Stimulated activated naive CD8-positive, alpha-beta T cell treated with anti-CD3 and anti-CD28 coated beads, Interleukin-15, Interleukin-2, amounts not matched to agents 100 ng/mL and 50 ng/mL, for 24 hours (primary cell): ENCODE measurements at regions not wholly inside any gene's neighbourhood (a gene's known extent, or its start where the extent isn't known, plus 50 kb on each side); places are given as distances from the start of the nearest gene placed in this dataset.
"Not testable (repeated sequence)": the region's sequence is repeated elsewhere in the genome, so short reads cannot be mapped to it uniquely, and the experiment has no call there.

Source experiments
- H3K27ac Mint-ChIP-seq: one replicate; pipeline ENCODE4 v1.8.0; 2021; ENCODE audit warnings: mild to moderate bottlenecking, mixed read lengths
- H3K27me3 Mint-ChIP-seq: one replicate; pipeline ENCODE4 v1.8.0; 2021; ENCODE audit warnings: mixed read lengths
- H3K36me3 Mint-ChIP-seq: one replicate; pipeline ENCODE4 v1.8.0; 2021; ENCODE audit warnings: low read depth, mixed read lengths
- H3K4me1 Mint-ChIP-seq: one replicate; pipeline ENCODE4 v1.8.0; 2021; ENCODE audit warnings: low read depth, mixed read lengths
- H3K4me3 Mint-ChIP-seq: one replicate; pipeline ENCODE4 v1.8.0; 2021; ENCODE audit warnings: mild to moderate bottlenecking, mixed read lengths
- H3K9me3 Mint-ChIP-seq: one replicate; pipeline ENCODE4 v1.8.0; 2021; ENCODE audit warnings: mixed read lengths

- H3K4me3 Mint-ChIP-seq: no peak overlapping the region
- peaks cover 22% of the 10 kb centered on the region for H3K9me3 Mint-ChIP-seq
- H3K4me1 Mint-ChIP-seq: peaks cover 31% of the 10 kb centered on the region
- H3K36me3 Mint-ChIP-seq: peaks cover 22% of the 10 kb centered on the region
- no peaks in the 10 kb centered on the region for H3K27me3 Mint-ChIP-seq
- H3K27ac Mint-ChIP-seq: peak overlapping the region; percentile 88
Observed at GRCh38 chr7:121501566-121501965, 105.5 kb upstream of the FAM3C start.

- no peak overlapping the region for H3K4me3 Mint-ChIP-seq
- H3K27me3 Mint-ChIP-seq: no peaks in the 10 kb centered on the region
- H3K27ac Mint-ChIP-seq: peak overlapping the region; percentile 88
- peaks cover 34% of the 10 kb centered on the region for H3K4me1 Mint-ChIP-seq
- H3K36me3 Mint-ChIP-seq: peaks cover 13% of the 10 kb centered on the region
- peaks cover 11% of the 10 kb centered on the region for H3K9me3 Mint-ChIP-seq
Observed at GRCh38 chr7:121500360-121501058, 104.4 kb upstream of the FAM3C start.

- Mint-ChIP-seq H3K27me3 (no peaks in the 10 kb centered on the region), H3K4me3 (no peak overlapping the region), H3K4me1 (peaks cover 36% of the 10 kb centered on the region), H3K27ac (peak overlapping the region; percentile 88), H3K36me3 (peaks cover 8% of the 10 kb centered on the region), H3K9me3 (peaks cover 4% of the 10 kb centered on the region)
Observed at GRCh38 chr7:121499624-121500023, 103.5 kb upstream of the FAM3C start.

- peaks cover 4% of the 10 kb centered on the region for H3K36me3 Mint-ChIP-seq
- no peaks in the 10 kb centered on the region for H3K9me3 Mint-ChIP-seq
- H3K4me1 Mint-ChIP-seq: peaks cover 36% of the 10 kb centered on the region
- H3K27me3 Mint-ChIP-seq: no peaks in the 10 kb centered on the region
- no peak overlapping the region for H3K27ac Mint-ChIP-seq
- no peak overlapping the region for H3K4me3 Mint-ChIP-seq
Observed at GRCh38 chr7:121498816-121499215, 102.7 kb upstream of the FAM3C start.

- H3K27me3 Mint-ChIP-seq, H3K4me3 Mint-ChIP-seq, H3K9me3 Mint-ChIP-seq, H3K36me3 Mint-ChIP-seq, H3K27ac Mint-ChIP-seq: not testable (repeated sequence)
- peaks cover 36% of the 10 kb centered on the region for H3K4me1 Mint-ChIP-seq
Observed at GRCh38 chr7:121497545-121497944, 101.4 kb upstream of the FAM3C start.

GRCh38 chr7:121494516-121494915 is 98.4 kb upstream of the FAM3C start:
- no peak overlapping the region for H3K4me3 Mint-ChIP-seq
- H3K4me1 Mint-ChIP-seq: peaks cover 14% of the 10 kb centered on the region
- no peaks in the 10 kb centered on the region for H3K9me3 Mint-ChIP-seq
- H3K36me3 Mint-ChIP-seq: peaks cover 4% of the 10 kb centered on the region
- peaks cover 12% of the 10 kb centered on the region for H3K27me3 Mint-ChIP-seq
- H3K27ac Mint-ChIP-seq: no peak overlapping the region

DNA sequence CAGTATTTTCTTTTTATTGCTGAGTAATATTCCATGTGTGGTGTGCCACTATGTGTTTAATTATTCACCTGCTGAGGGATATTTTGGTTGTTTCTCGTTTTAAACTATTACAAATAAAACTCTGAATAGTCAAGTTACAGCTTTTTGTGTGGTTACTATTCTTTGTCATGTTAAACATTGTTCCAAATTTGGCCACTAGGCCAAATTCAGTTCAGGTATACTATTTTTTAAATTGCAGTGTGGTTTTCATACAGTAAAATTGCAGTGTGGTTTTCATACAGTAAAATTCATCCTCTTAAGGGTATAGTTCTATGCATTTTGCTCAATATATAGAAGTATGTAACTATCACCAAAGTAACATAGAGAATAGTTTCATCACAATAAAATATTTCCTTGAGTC is 97.4 kb upstream of the FAM3C start:
- Mint-ChIP-seq H3K4me1 (peaks cover 5% of the 10 kb centered on the region), H3K27me3 (peaks cover 12% of the 10 kb centered on the region), H3K36me3 (peaks cover 4% of the 10 kb centered on the region), H3K9me3 (no peaks in the 10 kb centered on the region), H3K27ac (no peak overlapping the region), H3K4me3 (no peak overlapping the region)

- Mint-ChIP-seq H3K27me3 (peaks cover 20% of the 10 kb centered on the region), H3K36me3 (no peaks in the 10 kb centered on the region), H3K9me3 (no peaks in the 10 kb centered on the region), H3K4me1 (peaks cover 5% of the 10 kb centered on the region), H3K4me3 (no peak overlapping the region), H3K27ac (no peak overlapping the region)
Observed at GRCh38 chr7:121490309-121490708, 94.2 kb upstream of the FAM3C start.

DNA sequence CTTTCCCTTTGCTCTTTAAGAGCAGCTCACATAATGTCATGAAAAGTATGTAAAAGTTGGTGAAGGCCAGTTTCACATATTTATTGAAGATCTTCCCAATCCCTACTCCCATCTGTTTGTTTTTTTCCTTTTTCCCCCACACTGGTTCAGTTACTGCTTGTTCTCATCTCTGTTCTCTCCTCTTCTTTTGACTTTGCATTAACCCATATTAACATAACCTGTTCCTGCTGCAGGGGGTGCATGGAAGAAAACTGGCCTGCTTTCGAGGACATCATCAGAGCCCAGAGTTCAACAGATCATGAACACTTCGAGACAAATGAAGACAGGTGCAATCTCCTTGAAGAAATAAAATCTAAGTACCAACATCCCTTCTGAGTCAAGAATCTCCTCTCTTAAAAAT is 93.3 kb upstream of the FAM3C start:
- H3K4me3 Mint-ChIP-seq: no peak overlapping the region
- H3K27me3 Mint-ChIP-seq: peaks cover 20% of the 10 kb centered on the region
- H3K36me3 Mint-ChIP-seq: no peaks in the 10 kb centered on the region
- H3K27ac Mint-ChIP-seq: no peak overlapping the region
- H3K9me3 Mint-ChIP-seq: no peaks in the 10 kb centered on the region
- H3K4me1 Mint-ChIP-seq: peaks cover 4% of the 10 kb centered on the region

- Mint-ChIP-seq H3K27ac (no peak overlapping the region), H3K9me3 (no peaks in the 10 kb centered on the region), H3K36me3 (no peaks in the 10 kb centered on the region), H3K27me3 (peaks cover 20% of the 10 kb centered on the region), H3K4me3 (no peak overlapping the region), H3K4me1 (peaks cover 4% of the 10 kb centered on the region)
Observed at GRCh38 chr7:121488111-121488650, 92.1 kb upstream of the FAM3C start.

DNA sequence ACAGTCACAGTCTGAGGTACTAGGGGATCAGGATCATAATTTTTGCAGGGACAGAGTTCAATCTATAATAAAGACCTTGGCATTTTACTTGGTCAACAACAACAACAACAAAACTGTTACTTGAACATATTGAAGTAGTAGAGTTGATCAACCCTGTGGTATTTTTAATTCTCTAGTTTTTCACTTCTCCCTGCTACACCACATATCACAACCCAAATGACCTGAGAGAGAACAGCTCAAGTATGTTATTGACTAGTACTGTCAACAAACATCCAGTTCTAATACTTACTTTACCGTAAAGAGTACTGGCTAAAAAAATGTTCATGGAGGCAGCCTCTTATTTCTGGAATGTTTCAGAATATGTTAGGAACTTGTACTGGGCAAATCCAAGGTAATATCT is 90.5 kb upstream of the FAM3C start:
- Mint-ChIP-seq H3K36me3 (no peaks in the 10 kb centered on the region), H3K9me3 (no peaks in the 10 kb centered on the region), H3K27ac (no peak overlapping the region), H3K4me3 (no peak overlapping the region), H3K27me3 (peaks cover 15% of the 10 kb centered on the region), H3K4me1 (peaks cover 7% of the 10 kb centered on the region)

GRCh38 chr7:121485467-121486243 is 89.5 kb upstream of the FAM3C start:
- Mint-ChIP-seq H3K27me3 (peaks cover 8% of the 10 kb centered on the region), H3K4me1 (peaks cover 7% of the 10 kb centered on the region), H3K27ac (no peak overlapping the region), H3K36me3 (no peaks in the 10 kb centered on the region), H3K9me3 (no peaks in the 10 kb centered on the region), H3K4me3 (no peak overlapping the region)

- H3K36me3 Mint-ChIP-seq: no peaks in the 10 kb centered on the region
- H3K4me3 Mint-ChIP-seq: no peak overlapping the region
- H3K27ac Mint-ChIP-seq: no peak overlapping the region
- peaks cover 7% of the 10 kb centered on the region for H3K4me1 Mint-ChIP-seq
- no peaks in the 10 kb centered on the region for H3K9me3 Mint-ChIP-seq
- peaks cover 8% of the 10 kb centered on the region for H3K27me3 Mint-ChIP-seq
Observed at GRCh38 chr7:121484089-121484763, 88.1 kb upstream of the FAM3C start.

DNA sequence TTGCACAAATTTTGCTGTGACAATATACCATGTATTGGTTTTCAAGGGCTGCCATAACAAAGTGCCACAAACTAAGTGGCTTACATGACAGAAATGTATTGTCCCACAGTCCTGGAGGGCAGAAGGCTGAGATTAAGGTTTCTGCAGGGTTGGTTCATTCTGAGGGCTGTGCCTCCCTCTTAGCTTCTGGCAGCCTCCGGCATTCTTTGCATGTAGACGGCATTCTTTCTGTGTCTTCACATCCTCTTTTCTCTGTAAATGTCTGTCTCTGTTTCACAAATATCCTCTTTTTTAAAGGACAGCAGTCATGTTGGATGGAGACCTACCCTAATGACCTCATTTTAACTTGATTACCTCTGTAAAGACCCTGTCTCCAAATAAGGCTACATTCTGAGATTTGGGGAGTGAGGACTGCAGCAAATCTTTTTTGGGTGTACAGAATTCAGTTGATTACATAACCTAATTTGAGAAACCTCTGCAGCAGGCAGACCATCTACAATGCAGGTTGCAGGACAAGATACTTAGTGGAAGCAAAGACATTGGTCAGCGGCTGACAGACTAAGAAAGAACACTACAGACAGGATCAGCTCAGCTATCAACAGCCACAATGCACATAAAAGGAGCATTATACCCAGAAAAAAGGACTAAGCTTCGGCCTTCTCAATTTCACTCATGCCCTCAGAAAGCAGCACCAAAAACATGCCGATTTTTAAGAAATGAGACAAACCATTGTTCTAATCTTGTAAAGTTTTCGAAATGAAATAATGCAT is 84.6 kb upstream of the FAM3C start:
- Mint-ChIP-seq H3K4me3 (no peak overlapping the region), H3K9me3 (no peaks in the 10 kb centered on the region), H3K27ac (no peak overlapping the region), H3K4me1 (peaks cover 3% of the 10 kb centered on the region), H3K27me3 (no peaks in the 10 kb centered on the region), H3K36me3 (no peaks in the 10 kb centered on the region)
